ENCODE measurements at regions not wholly inside any gene's neighbourhood (a gene's known extent, or its start where the extent isn't known, plus 50 kb on each side); places are given as distances from the start of the nearest gene placed in this dataset.

- DNase-seq, result no peak
Measured at GRCh38 chr10:128222332-128222849, 96.2 kb upstream of the MKI67 start.

GRCh38 chr10:128230401-128230800, 104.2 kb upstream of the MKI67 start:
- DNase-seq, result no peak

- no peak for DNase-seq
Measured at GRCh38 chr10:128233422-128233821, 107.2 kb upstream of the MKI67 start.

GRCh38 chr10:128237710-128238109, 111.5 kb upstream of the MKI67 start:
- no peak for DNase-seq

GRCh38 chr10:128241023-128241422, 114.8 kb upstream of the MKI67 start:
- DNase-seq, result no peak

- no peak for DNase-seq
Measured at GRCh38 chr10:128242641-128243040, 116.4 kb upstream of the MKI67 start.

GRCh38 chr10:128245026-128245425, 118.8 kb upstream of the MKI67 start:
- no peak for DNase-seq

GRCh38 chr10:128247576-128247975, 121.4 kb upstream of the MKI67 start:
- no peak for DNase-seq

- DNase-seq, result no peak
Measured at GRCh38 chr10:128254476-128254875, 128.3 kb upstream of the MKI67 start.

GRCh38 chr10:128257428-128257827, 131.2 kb upstream of the MKI67 start:
- no peak for DNase-seq

GRCh38 chr10:128258421-128258976, 132.3 kb upstream of the MKI67 start:
- DNase-seq, result no peak

GRCh38 chr10:128263891-128264688, 137.9 kb upstream of the MKI67 start:
- peak; percentile 52 to 68 for DNase-seq

GRCh38 chr10:128265596-128265995, 139.4 kb upstream of the MKI67 start:
- no peak for DNase-seq

- DNase-seq, result no peak
Measured at GRCh38 chr10:128267581-128267980, 141.4 kb upstream of the MKI67 start.

GRCh38 chr10:128268015-128268722, 141.9 kb upstream of the MKI67 start:
- peak in 1 of 2 donors; percentile 21 for DNase-seq

- DNase-seq, result peak in 1 of 2 donors; percentile 17
Measured at GRCh38 chr10:128274938-128275337, 148.7 kb upstream of the MKI67 start.

- peak in 1 of 2 donors; percentile 7 for DNase-seq
Measured at GRCh38 chr10:128275388-128276177, 149.4 kb upstream of the MKI67 start.

- DNase-seq, result no peak
Measured at GRCh38 chr10:128277267-128277840, 151.1 kb upstream of the MKI67 start.

- DNase-seq, result no peak
Measured at GRCh38 chr10:128278362-128278761, 152.1 kb upstream of the MKI67 start.

- DNase-seq, result no peak
Measured at GRCh38 chr10:128280271-128280670, 154.0 kb upstream of the MKI67 start.

GRCh38 chr10:128281343-128281742, 155.1 kb upstream of the MKI67 start:
- DNase-seq, result no peak

- no peak for DNase-seq
Measured at GRCh38 chr10:128281861-128282260, 155.6 kb upstream of the MKI67 start.
